ENCODE measurements at regions not wholly inside any gene's neighbourhood (a gene's known extent, or its start where the extent isn't known, plus 50 kb on each side); places are given as distances from the start of the nearest gene placed in this dataset.
"Not testable (repeated sequence)": the region's sequence is repeated elsewhere in the genome, so short reads cannot be mapped to it uniquely, and the experiment has no call there.

DNA sequence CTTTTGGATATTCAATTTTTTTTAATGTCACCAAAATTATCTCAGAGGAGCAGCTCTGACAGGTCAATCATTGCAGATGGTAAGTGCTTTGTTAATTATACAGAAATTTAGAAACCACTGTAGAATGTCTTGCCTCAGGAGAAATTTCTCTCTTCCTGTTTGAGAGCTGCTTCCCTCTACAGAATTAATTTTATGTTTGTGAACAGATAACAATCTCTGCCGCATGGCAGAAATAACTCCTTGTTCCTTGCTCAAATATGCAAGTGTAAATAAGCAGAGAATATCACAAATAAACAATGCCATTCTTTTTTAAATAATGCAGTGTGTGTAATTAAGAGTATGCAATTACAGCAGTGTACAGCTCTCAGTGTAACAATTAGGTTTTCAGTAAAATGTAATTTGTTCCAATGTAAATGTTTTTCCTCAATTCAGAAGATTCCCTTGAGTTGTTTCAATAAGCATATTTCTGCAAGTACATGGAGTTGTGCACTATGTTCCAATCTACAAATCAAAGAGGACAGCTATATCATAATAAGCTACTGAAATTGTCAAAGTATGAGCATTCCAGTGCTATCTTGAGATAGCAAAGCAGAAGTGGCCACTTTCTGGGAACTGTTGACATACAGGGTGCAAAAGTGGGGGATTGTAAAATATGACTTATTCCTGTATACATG, 1012.8 kb downstream of the MAT2B start:
- TF ChIP-seq POLR2A (IDR thresholded peaks at IDR 0.05) (no peak), CTCF (IDR thresholded peaks at IDR 0.05) (no peak), EP300 (IDR thresholded peaks at IDR 0.05; ENCODE audit: low read depth) (no peak), POLR2AphosphoS5 (IDR thresholded peaks at IDR 0.05) (no peak)

GRCh38 chr5:164518741-164519080, 1013.3 kb downstream of the MAT2B start:
- intact Hi-C loops (cut with DNase I; ENCODE audit: low total_unique reads) (no loop called here), in situ Hi-C loops (cut with MboI; ENCODE audit: low pct_ligation_motif_present in 1 of 4, low pct_unique_long_range_greater_than_20kb in 1 of 4, low sequenced_read_pairs in 3 of 4) (loop anchor here in 3 of 4 donors (25.0 kb wide), 2 partner anchors 506 to 956 kb away; no protein-coding TSS in a partner anchor)
- Histone ChIP-seq H3K9me3 (no peaks in the 10 kb centered on the region), H3K27me3 (no peaks in the 10 kb centered on the region), H3K4me1 (no peaks in the 10 kb centered on the region), H3K27ac (no peak overlapping the region), H3K36me3 (no peaks in the 10 kb centered on the region), H3K4me3 (no peak overlapping the region)
- TF ChIP-seq POLR2AphosphoS5 (IDR thresholded peaks at IDR 0.05) (no peak), POLR2A (IDR thresholded peaks at IDR 0.05) (no peak), EP300 (IDR thresholded peaks at IDR 0.05; ENCODE audit: low read depth) (no peak), CTCF (IDR thresholded peaks at IDR 0.05) (no peak)
- no peak for DNase-seq
- 77 to 83% methylated on average over 4 of the region's 4 CpGs for WGBS, 2 donors (ENCODE audit: low coverage in 1 of 2)

More for the DNA sequence above, 1012.8 kb downstream of the MAT2B start:
- in situ Hi-C loops (cut with MboI; ENCODE audit: low pct_ligation_motif_present in 1 of 4, low pct_unique_long_range_greater_than_20kb in 1 of 4, low sequenced_read_pairs in 3 of 4) (loop anchor here in 3 of 4 donors (25.0 kb wide), 2 partner anchors 506 to 956 kb away; no protein-coding TSS in a partner anchor), intact Hi-C loops (cut with DNase I; ENCODE audit: low total_unique reads) (no loop called here)
- Histone ChIP-seq H3K9me3 (no peaks in the 10 kb centered on the region), H3K27ac (no peak overlapping the region), H3K27me3 (no peaks in the 10 kb centered on the region), H3K36me3 (no peaks in the 10 kb centered on the region), H3K4me1 (no peaks in the 10 kb centered on the region), H3K4me3 (no peak overlapping the region)
- DNase-seq, result no peak
- 44 to 50% methylated on average over 1 of the region's 1 CpG for WGBS, 2 donors (ENCODE audit: low coverage in 1 of 2)

DNA sequence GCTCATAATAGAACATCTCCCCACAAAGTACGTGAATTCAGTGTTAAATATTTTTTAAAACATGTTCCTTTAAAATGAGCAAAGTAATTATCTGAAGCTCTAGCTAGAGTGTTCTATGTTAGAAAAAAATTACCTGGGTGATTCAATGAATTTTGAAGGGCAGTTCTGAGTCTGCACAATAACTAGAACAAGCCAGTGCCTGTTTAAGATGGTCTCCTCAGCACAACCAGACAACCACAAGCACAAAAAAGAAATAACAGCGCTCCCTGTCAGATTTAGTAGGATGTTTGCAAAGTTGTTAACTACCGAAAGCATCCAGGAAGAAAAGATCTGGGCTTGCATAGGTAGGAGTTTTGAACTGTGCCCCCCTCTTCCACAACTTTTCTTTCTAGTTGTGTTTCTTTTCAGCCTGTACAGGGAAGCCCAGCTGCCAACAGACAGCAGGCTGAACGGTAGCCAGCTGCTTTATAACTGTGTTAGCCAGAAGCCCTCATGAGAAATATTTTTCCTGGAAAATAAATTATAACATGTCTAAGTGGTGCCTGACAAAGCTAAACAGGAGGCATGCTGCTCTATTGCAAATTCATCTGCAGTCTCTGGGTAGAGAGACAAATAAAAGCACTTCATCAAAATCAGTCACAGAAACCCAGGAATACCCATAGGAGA, 1026.9 kb downstream of the MAT2B start:
- no peak for DNase-seq
- Histone ChIP-seq H3K27me3 (no peaks in the 10 kb centered on the region), H3K36me3 (no peaks in the 10 kb centered on the region), H3K4me3 (no peak overlapping the region), H3K9me3 (no peaks in the 10 kb centered on the region), H3K27ac (no peak overlapping the region), H3K4me1 (peaks cover 0 to 6% (median 2%) of the 10 kb centered on the region in 4 donors)
- intact Hi-C loops (cut with DNase I; ENCODE audit: low total_unique reads) (no loop called here), in situ Hi-C loops (cut with MboI; ENCODE audit: low pct_ligation_motif_present in 1 of 4, low pct_unique_long_range_greater_than_20kb in 1 of 4, low sequenced_read_pairs in 3 of 4) (no loop called here)
- TF ChIP-seq EP300 (IDR thresholded peaks at IDR 0.05; ENCODE audit: low read depth) (no peak), CTCF (IDR thresholded peaks at IDR 0.05) (no peak), POLR2AphosphoS5 (IDR thresholded peaks at IDR 0.05) (no peak), POLR2A (IDR thresholded peaks at IDR 0.05) (no peak)
- WGBS, 2 donors (ENCODE audit: low coverage in 1 of 2), result 38 to 39% methylated on average over 4 of the region's 4 CpGs

GRCh38 chr5:164533426-164533825, 1028.0 kb downstream of the MAT2B start:
- in situ Hi-C loops (cut with MboI; ENCODE audit: low pct_ligation_motif_present in 1 of 4, low pct_unique_long_range_greater_than_20kb in 1 of 4, low sequenced_read_pairs in 3 of 4); H3K27me3 ChIP-seq; DNase-seq; H3K4me3 ChIP-seq; H3K36me3 ChIP-seq; H3K4me1 ChIP-seq; intact Hi-C loops (cut with DNase I; ENCODE audit: low total_unique reads); H3K9me3 ChIP-seq; H3K27ac ChIP-seq: not testable (repeated sequence)
- 83 to 89% methylated on average over 4 to 7 of the region's 7 CpGs for WGBS, 2 donors (ENCODE audit: low coverage in 1 of 2)

Measured in transverse colon (tissue), 4 donors.